ENCODE measurements at regions not wholly inside any gene's neighbourhood (a gene's known extent, or its start where the extent isn't known, plus 50 kb on each side); places are given as distances from the start of the nearest gene placed in this dataset.
A peak's percentile ranks its signal among the peaks of the same experiment; 100 is the strongest.
"Not testable (repeated sequence)": the region's sequence is repeated elsewhere in the genome, so short reads cannot be mapped to it uniquely, and the experiment has no call there.

GRCh38 chr16:13385156-13386040 lies 484.0 kb downstream of the SHISA9 start:
- H3K36me3 ChIP-seq (ENCODE audit: control insufficient read depth, insufficient read depth, low read length); H2AFZ ChIP-seq (ENCODE audit: low read depth, low read length); H3K9me3 ChIP-seq (replicated peaks; ENCODE audit: control insufficient read depth, insufficient read depth, low read depth, low read length); H3K9me1 ChIP-seq (ENCODE audit: control insufficient read depth, insufficient read depth, low read length); H3K79me2 ChIP-seq (ENCODE audit: control insufficient read depth, insufficient read depth, low read length); H3K9ac ChIP-seq (ENCODE audit: insufficient read depth in 1 of 2, low read depth in 2 of 2, low read length in 2 of 2); H4K20me1 ChIP-seq (replicated peaks; ENCODE audit: control insufficient read depth, insufficient read depth, low read length); H3K4me3 ChIP-seq; FAIRE-seq; H3K27me3 ChIP-seq (ENCODE audit: control insufficient read depth in 2 of 2, insufficient read depth in 2 of 2, low read length in 2 of 2); intact Hi-C loops (cut with micrococcal nuclease); DNase-seq (ENCODE audit: extremely low read depth in 1 of 4, low spot score in 3 of 4); in situ Hi-C loops (cut with MboI); POLR2A ChIA-PET; H3K27ac ChIP-seq (ENCODE audit: extremely low read depth, low read depth, low read length); BruUV-seq (replicated peaks); ATAC-seq; H3K4me1 ChIP-seq (replicated peaks in 1 of 2; ENCODE audit: control insufficient read depth in 2 of 2, insufficient read depth in 2 of 2, low read length in 2 of 2); H3K4me2 ChIP-seq (ENCODE audit: insufficient read depth, low read length); CTCF ChIA-PET (ENCODE audit: low intra/inter-chr PET ratio): not testable (repeated sequence)
- 0% methylated on average over 1 of the region's 1 CpG for WGBS (ENCODE audit: insufficient coverage, low coverage, missing lambda C conversion rate)
- TF ChIP-seq ZNF146 (CRISPR knock-in tag; IDR thresholded peaks at IDR 0.05; ENCODE audit: unreplicated experiment) (peak; percentile 99), RBM25 (IDR thresholded peaks at IDR 0.05; ENCODE audit: low read depth, low read length, severe bottlenecking) (peak; percentile 21), CBX3 (IDR thresholded peaks at IDR 0.05; ENCODE audit: borderline replicate concordance in 1 of 2, low read length in 2 of 2) (peak in 1 of 2 experiments; percentile 87; a peak in 1 of 3 replicates)
